ENCODE measurements at regions not wholly inside any gene's neighbourhood (a gene's known extent, or its start where the extent isn't known, plus 50 kb on each side); places are given as distances from the start of the nearest gene placed in this dataset.

- TF ChIP-seq CTCF (IDR thresholded peaks at IDR 0.05 in 2 of 3, conservative IDR thresholded peaks at IDR 0.05 in 1 of 3; ENCODE audit: control insufficient read depth in 2 of 3, extremely low read depth in 1 of 3, insufficient read depth in 1 of 3, low read depth in 3 of 3, low read length in 3 of 3) (no peak), SRF (IDR thresholded peaks at IDR 0.05; ENCODE audit: low read depth in 2 of 2, low read length in 2 of 2) (no peak), CBX3 (IDR thresholded peaks at IDR 0.05; ENCODE audit: borderline replicate concordance, low read depth) (no peak), ATF7 (IDR thresholded peaks at IDR 0.05; ENCODE audit: low read depth) (no peak), POLR2AphosphoS5 (IDR thresholded peaks at IDR 0.05; ENCODE audit: low read length) (no peak), TCF12 (IDR thresholded peaks at IDR 0.05; ENCODE audit: low read depth, low read length) (no peak), HDAC2 (IDR thresholded peaks at IDR 0.05) (no peak), ATF3 (IDR thresholded peaks at IDR 0.05; ENCODE audit: borderline replicate concordance, extremely low read depth, low read depth, low read length) (no peak), SIN3A (IDR thresholded peaks at IDR 0.05; ENCODE audit: low read depth, low read length) (no peak), MXI1 (IDR thresholded peaks at IDR 0.05; ENCODE audit: low read depth, low read length) (no peak), JUNB (IDR thresholded peaks at IDR 0.05) (no peak)
These were observed 1681.0 kb downstream of the NCAM2 start for GRCh38 chr21:22679207-22679606.
